ENCODE measurements at regions not wholly inside any gene's neighbourhood (a gene's known extent, or its start where the extent isn't known, plus 50 kb on each side); places are given as distances from the start of the nearest gene placed in this dataset.
"Not testable (repeated sequence)": the region's sequence is repeated elsewhere in the genome, so short reads cannot be mapped to it uniquely, and the experiment has no call there.

DNA sequence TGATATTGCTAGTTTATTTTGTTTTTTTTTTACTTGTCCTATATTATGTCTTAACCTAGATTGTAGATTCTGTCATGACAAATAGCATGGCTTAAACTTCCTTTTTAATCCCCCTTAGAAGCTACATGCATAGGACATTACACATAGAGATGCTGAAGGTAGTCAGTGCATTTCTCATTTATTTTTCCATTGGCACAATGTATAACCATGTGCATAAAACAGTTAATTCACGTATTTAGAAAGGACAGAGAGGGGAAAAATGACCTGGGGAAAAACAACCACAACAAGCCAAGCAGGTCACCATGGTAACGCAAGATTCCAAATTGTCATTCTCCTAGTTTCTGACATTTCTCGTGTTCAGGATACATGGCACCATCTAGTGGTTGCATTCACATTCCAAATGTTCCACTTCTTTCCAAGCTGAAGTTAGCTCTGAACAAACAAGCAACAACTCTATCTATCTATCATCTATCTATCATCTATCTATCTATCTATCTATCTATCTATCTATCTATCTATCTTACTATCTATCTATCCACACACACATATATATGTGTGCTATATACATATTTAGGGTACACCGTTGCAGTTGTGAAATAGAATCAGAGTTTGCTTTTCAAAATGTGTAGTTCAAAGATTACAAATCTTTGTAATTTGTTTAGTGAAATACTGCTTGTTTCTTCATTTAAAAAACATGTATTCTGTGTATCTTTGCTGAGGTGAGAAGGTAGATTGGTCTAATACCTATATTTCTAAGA lies 487.2 kb upstream of the ST8SIA4 start:
- Histone ChIP-seq H3K27me3 (ENCODE audit: control insufficient read depth, insufficient read depth, low read length) (no peaks in the 10 kb centered on the region), H3K27ac (ENCODE audit: low read depth, low read length) (no peak overlapping the region), H3K9ac (ENCODE audit: low read length) (no peak overlapping the region), H3K4me1 (ENCODE audit: control insufficient read depth, insufficient read depth, low read length) (no peaks in the 10 kb centered on the region), H3K36me3 (ENCODE audit: control insufficient read depth, insufficient read depth, low read length) (no peaks in the 10 kb centered on the region), H3K9me3 (ENCODE audit: control insufficient read depth, insufficient read depth, low read depth, low read length) (no peaks in the 10 kb centered on the region), H3K4me3 (ENCODE audit: low read depth, low read length) (no peak overlapping the region)

GRCh38 chr5:101385276-101385675 lies 482.2 kb upstream of the ST8SIA4 start:
- Histone ChIP-seq H3K36me3 (ENCODE audit: control insufficient read depth, insufficient read depth, low read length) (no peaks in the 10 kb centered on the region), H3K27me3 (ENCODE audit: control insufficient read depth, insufficient read depth, low read length) (no peaks in the 10 kb centered on the region), H3K4me3 (ENCODE audit: low read depth, low read length) (no peak overlapping the region), H3K9me3 (ENCODE audit: control insufficient read depth, insufficient read depth, low read depth, low read length) (no peaks in the 10 kb centered on the region), H3K4me1 (ENCODE audit: control insufficient read depth, insufficient read depth, low read length) (no peaks in the 10 kb centered on the region), H3K27ac (ENCODE audit: low read depth, low read length) (no peak overlapping the region), H3K9ac (ENCODE audit: low read length) (no peak overlapping the region)

GRCh38 chr5:101370181-101370580 lies 467.1 kb upstream of the ST8SIA4 start:
- Histone ChIP-seq H3K9ac (ENCODE audit: low read length) (no peak overlapping the region), H3K27me3 (ENCODE audit: control insufficient read depth, insufficient read depth, low read length) (no peaks in the 10 kb centered on the region; the same call in 1 of the 2 replicates), H3K4me1 (ENCODE audit: control insufficient read depth, insufficient read depth, low read length) (no peaks in the 10 kb centered on the region), H3K27ac (ENCODE audit: low read depth, low read length) (no peak overlapping the region), H3K36me3 (ENCODE audit: control insufficient read depth, insufficient read depth, low read length) (no peaks in the 10 kb centered on the region), H3K9me3 (ENCODE audit: control insufficient read depth, insufficient read depth, low read depth, low read length) (no peaks in the 10 kb centered on the region), H3K4me3 (ENCODE audit: low read depth, low read length) (no peak overlapping the region)

DNA sequence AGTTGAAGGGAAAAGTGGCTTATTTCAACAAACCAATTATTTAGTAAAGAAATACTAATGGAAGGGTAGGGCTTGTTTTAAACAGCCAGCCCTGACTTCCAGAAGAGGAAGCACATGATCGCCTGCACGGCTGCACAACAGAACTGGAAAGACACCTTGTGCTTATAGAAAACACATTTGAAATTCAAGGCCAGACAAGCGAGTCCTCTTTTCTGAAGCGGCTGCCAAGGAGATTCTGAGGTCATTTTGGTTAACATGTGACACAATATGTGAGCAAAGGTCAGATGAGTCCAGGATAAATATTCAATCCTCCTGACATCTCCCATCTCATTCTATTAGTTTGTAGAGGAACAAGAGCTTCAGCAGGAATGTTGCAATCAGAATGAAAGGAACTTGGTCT lies 461.4 kb upstream of the ST8SIA4 start:
- no peak overlapping the region for H3K9ac ChIP-seq (ENCODE audit: low read length)
- H3K9me3 ChIP-seq (ENCODE audit: control insufficient read depth, insufficient read depth, low read depth, low read length) = no peaks in the 10 kb centered on the region
- H3K27ac ChIP-seq (ENCODE audit: low read depth, low read length) = no peak overlapping the region
- no peaks in the 10 kb centered on the region for H3K36me3 ChIP-seq (ENCODE audit: control insufficient read depth, insufficient read depth, low read length)
- no peak overlapping the region for H3K4me3 ChIP-seq (ENCODE audit: low read depth, low read length)
- H3K4me1 ChIP-seq (ENCODE audit: control insufficient read depth, insufficient read depth, low read length) = no peaks in the 10 kb centered on the region
- no peaks in the 10 kb centered on the region for H3K27me3 ChIP-seq (ENCODE audit: control insufficient read depth, insufficient read depth, low read length)

- H3K9me3 ChIP-seq (ENCODE audit: control insufficient read depth, insufficient read depth, low read depth, low read length) = no peaks in the 10 kb centered on the region
- H3K9ac ChIP-seq (ENCODE audit: low read length) = no peak overlapping the region
- H3K36me3 ChIP-seq (ENCODE audit: control insufficient read depth, insufficient read depth, low read length) = no peaks in the 10 kb centered on the region
- no peaks in the 10 kb centered on the region for H3K4me1 ChIP-seq (ENCODE audit: control insufficient read depth, insufficient read depth, low read length)
- no peak overlapping the region for H3K27ac ChIP-seq (ENCODE audit: low read depth, low read length)
- H3K27me3 ChIP-seq (ENCODE audit: control insufficient read depth, insufficient read depth, low read length) = no peaks in the 10 kb centered on the region
- no peak overlapping the region for H3K4me3 ChIP-seq (ENCODE audit: low read depth, low read length)
Observed at GRCh38 chr5:101362067-101362466, 459.0 kb upstream of the ST8SIA4 start.

- H3K4me1 ChIP-seq (ENCODE audit: control insufficient read depth, insufficient read depth, low read length) = peaks cover 7% of the 10 kb centered on the region; the same call in 1 of the 2 replicates
- no peak overlapping the region for H3K9ac ChIP-seq (ENCODE audit: low read length)
- no peaks in the 10 kb centered on the region for H3K27me3 ChIP-seq (ENCODE audit: control insufficient read depth, insufficient read depth, low read length)
- H3K4me3 ChIP-seq (ENCODE audit: low read depth, low read length) = no peak overlapping the region
- no peaks in the 10 kb centered on the region for H3K9me3 ChIP-seq (ENCODE audit: control insufficient read depth, insufficient read depth, low read depth, low read length)
- H3K27ac ChIP-seq (ENCODE audit: low read depth, low read length) = no peak overlapping the region
- no peaks in the 10 kb centered on the region for H3K36me3 ChIP-seq (ENCODE audit: control insufficient read depth, insufficient read depth, low read length)
Observed at GRCh38 chr5:101346906-101347305, 443.8 kb upstream of the ST8SIA4 start.

- H3K9me3 ChIP-seq (ENCODE audit: control insufficient read depth, insufficient read depth, low read depth, low read length) = no peaks in the 10 kb centered on the region
- no peak overlapping the region for H3K9ac ChIP-seq (ENCODE audit: low read length)
- H3K36me3 ChIP-seq (ENCODE audit: control insufficient read depth, insufficient read depth, low read length) = no peaks in the 10 kb centered on the region
- no peaks in the 10 kb centered on the region for H3K27me3 ChIP-seq (ENCODE audit: control insufficient read depth, insufficient read depth, low read length)
- H3K4me3 ChIP-seq (ENCODE audit: low read depth, low read length) = no peak overlapping the region
- peaks cover 7% of the 10 kb centered on the region; the same call in 1 of the 2 replicates for H3K4me1 ChIP-seq (ENCODE audit: control insufficient read depth, insufficient read depth, low read length)
- no peak overlapping the region for H3K27ac ChIP-seq (ENCODE audit: low read depth, low read length)
Observed at GRCh38 chr5:101346447-101346846, 443.4 kb upstream of the ST8SIA4 start.

DNA sequence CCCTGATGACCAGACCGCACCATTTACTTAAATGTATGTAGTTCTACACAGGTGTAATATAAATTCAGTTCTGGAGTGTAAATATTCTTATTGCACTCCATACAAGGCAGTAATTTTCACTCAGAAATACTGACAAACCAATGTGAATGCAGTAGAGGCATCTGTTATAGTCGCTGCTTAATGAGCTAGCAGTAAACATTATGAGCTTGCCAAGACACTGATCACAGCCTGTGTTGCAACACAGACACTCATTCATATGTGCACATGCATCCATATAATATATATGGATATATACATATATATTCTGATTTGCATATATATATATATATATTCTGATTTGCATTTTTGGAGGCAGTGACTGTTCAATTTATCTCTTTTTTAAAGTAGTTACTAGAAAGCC lies 435.1 kb upstream of the ST8SIA4 start:
- Histone ChIP-seq H3K36me3 (ENCODE audit: control insufficient read depth, insufficient read depth, low read length) (no peaks in the 10 kb centered on the region), H3K4me1 (ENCODE audit: control insufficient read depth, insufficient read depth, low read length) (no peaks in the 10 kb centered on the region), H3K27me3 (ENCODE audit: control insufficient read depth, insufficient read depth, low read length) (no peaks in the 10 kb centered on the region), H3K9me3 (ENCODE audit: control insufficient read depth, insufficient read depth, low read depth, low read length) (no peaks in the 10 kb centered on the region), H3K27ac (ENCODE audit: low read depth, low read length) (no peak overlapping the region), H3K9ac (ENCODE audit: low read length) (no peak overlapping the region), H3K4me3 (ENCODE audit: low read depth, low read length) (no peak overlapping the region)

DNA sequence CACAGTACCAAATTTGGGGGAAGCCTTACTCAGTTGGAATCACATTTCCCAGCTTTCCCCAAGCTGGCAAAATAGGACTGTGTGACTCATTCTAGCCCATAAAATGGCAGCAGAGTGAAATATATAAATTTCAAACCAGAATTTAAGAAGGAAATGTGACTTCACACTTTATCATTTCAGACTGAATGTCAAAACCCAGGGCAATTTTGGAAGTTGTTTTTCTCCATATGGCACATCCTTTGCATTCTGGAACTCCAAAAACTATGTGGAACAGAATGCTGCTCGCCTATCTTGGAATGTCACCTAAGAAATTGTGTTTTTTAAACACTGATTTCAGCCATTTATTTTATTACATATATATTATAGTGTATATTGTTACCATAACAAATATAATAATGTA lies 424.7 kb upstream of the ST8SIA4 start:
- H3K27ac ChIP-seq (ENCODE audit: low read depth, low read length) = no peak overlapping the region
- no peak overlapping the region for H3K4me3 ChIP-seq (ENCODE audit: low read depth, low read length)
- no peaks in the 10 kb centered on the region for H3K27me3 ChIP-seq (ENCODE audit: control insufficient read depth, insufficient read depth, low read length)
- H3K9ac ChIP-seq (ENCODE audit: low read length) = no peak overlapping the region
- H3K9me3 ChIP-seq (ENCODE audit: control insufficient read depth, insufficient read depth, low read depth, low read length) = no peaks in the 10 kb centered on the region
- no peaks in the 10 kb centered on the region for H3K4me1 ChIP-seq (ENCODE audit: control insufficient read depth, insufficient read depth, low read length)
- H3K36me3 ChIP-seq (ENCODE audit: control insufficient read depth, insufficient read depth, low read length) = no peaks in the 10 kb centered on the region

- H3K36me3 ChIP-seq (ENCODE audit: control insufficient read depth, insufficient read depth, low read length) = no peaks in the 10 kb centered on the region
- no peak overlapping the region for H3K4me3 ChIP-seq (ENCODE audit: low read depth, low read length)
- H3K9me3 ChIP-seq (ENCODE audit: control insufficient read depth, insufficient read depth, low read depth, low read length) = no peaks in the 10 kb centered on the region
- H3K27ac ChIP-seq (ENCODE audit: low read depth, low read length) = no peak overlapping the region
- no peaks in the 10 kb centered on the region for H3K27me3 ChIP-seq (ENCODE audit: control insufficient read depth, insufficient read depth, low read length)
- no peaks in the 10 kb centered on the region for H3K4me1 ChIP-seq (ENCODE audit: control insufficient read depth, insufficient read depth, low read length)
- no peak overlapping the region for H3K9ac ChIP-seq (ENCODE audit: low read length)
Observed at GRCh38 chr5:101326766-101327165, 423.7 kb upstream of the ST8SIA4 start.

- not testable (repeated sequence) for H3K27me3 ChIP-seq (ENCODE audit: control insufficient read depth, insufficient read depth, low read length); H3K9me3 ChIP-seq (ENCODE audit: control insufficient read depth, insufficient read depth, low read depth, low read length); H3K4me3 ChIP-seq (ENCODE audit: low read depth, low read length); H3K4me1 ChIP-seq (ENCODE audit: control insufficient read depth, insufficient read depth, low read length); H3K36me3 ChIP-seq (ENCODE audit: control insufficient read depth, insufficient read depth, low read length); H3K27ac ChIP-seq (ENCODE audit: low read depth, low read length); H3K9ac ChIP-seq (ENCODE audit: low read length)
Observed at GRCh38 chr5:101316401-101316800, 413.3 kb upstream of the ST8SIA4 start.

Data from HUES6 (cell line).